Kasumi-1 (cell line): ENCODE measurements at regions not wholly inside any gene's neighbourhood (a gene's known extent, or its start where the extent isn't known, plus 50 kb on each side); places are given as distances from the start of the nearest gene placed in this dataset.

Experiments used
- DNase-seq, 2 experiments: peaks; one replicate each; lab custom pipeline; 2025; lab: John Stamatoyannopoulos, UW

DNA sequence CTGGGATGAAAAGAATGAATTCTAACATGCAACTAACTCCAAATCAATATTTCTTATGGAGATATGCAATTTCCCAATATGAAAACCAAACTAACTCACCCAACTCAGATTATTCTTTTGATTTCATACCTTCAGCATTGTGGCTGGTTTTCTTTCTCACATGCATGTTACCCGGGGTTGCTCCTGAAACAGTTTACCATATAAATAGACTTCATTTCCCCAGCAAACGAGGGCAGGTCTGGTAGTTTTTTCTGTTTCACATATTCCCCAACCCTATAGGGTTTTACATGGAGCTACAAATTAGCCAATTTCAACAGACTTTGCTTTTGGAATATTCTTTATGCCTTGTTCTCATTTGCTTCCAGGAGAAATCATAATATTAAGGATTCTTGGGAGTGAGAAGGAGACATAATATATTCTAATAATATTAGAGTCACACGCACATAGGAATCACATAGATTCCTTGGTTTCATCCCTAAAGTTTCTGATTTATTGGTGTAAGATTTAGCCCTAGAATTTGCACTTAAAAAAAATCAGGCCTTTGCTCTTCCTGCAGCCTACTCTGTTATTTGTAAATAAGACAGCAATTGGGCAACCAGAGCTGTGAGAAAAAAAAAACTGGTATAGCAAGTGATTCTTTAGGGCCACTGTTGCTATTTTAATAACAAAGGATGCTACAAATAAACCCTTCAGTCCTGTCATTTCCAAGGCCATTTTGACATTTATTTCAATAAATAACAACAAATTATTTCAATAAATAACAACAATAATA is 60.3 kb upstream of the FAM20A start:
- no peak for DNase-seq

DNA sequence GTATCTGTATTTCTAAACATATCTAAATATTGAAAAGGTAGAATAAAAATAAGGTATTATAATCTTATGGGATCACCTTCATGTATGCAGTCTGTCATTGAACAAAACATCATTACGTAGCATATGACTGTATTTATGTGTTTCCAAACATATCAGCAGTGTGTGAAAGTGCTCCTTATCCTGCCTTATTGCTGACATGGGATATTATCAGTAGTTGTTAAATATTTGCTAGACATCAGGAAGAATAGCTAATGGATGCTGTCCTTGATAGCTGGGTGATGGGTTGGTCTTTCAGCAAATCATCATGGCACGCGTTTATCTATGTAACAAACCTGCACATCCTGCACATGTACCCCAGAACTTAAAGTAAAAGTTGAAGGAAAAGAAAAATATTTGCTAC is 59.1 kb upstream of the FAM20A start:
- DNase-seq = no peak

DNA sequence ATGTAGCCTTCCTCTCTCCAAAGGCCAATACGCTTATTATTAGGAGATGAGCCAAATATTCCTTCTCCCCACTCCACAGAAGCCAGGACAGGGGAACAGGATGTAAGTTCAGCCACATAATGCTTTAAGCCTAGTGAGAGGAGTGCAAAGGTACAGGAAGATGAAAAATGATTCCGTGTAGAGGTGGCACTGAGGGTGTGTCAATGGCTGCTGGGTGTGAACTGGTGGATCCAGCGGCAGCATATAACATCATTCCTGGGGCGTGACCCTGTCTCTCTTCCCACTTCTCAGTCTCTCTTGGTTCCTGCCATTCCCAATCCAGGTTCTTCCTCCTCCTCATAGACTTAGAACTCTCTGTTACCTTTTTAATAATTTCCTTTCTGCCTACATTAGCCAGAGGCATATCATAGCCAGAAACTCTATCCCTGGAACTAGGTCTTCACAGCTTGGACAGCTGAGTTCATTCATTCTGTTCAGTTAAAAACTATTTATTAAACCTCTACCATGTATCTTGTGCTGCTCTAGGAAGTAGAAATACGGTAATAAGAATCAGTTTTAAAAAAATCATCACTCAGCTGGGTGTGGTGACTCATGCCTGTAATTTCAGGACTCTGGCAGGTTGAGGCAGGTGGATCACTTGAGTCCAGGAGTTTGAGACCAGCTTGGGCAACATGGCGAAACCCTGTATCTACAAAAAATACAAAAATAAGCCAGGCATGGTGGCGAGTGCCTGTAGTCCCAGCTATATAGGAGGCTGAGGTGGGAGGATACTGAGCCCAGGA is 58.0 kb upstream of the FAM20A start:
- no peak for DNase-seq

DNA sequence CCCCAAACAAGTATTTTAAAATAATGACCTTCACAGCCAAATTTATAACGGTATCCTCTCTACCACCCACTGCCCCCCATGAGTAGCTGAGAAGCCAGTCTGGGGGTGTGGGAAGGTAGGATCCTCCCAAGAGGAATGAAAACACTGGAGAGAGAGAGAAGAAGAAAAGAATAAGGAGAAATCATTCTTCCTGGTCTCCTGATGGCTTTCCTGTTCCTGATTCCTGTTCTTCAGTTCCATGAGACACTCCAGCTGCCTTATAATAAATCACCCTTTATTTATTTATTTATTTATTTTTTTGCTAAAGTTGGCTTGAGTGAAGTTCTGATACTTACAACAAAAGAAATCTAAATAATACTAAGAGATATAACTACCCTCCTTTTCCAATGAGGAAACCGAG is 56.4 kb upstream of the FAM20A start:
- no peak for DNase-seq

DNA sequence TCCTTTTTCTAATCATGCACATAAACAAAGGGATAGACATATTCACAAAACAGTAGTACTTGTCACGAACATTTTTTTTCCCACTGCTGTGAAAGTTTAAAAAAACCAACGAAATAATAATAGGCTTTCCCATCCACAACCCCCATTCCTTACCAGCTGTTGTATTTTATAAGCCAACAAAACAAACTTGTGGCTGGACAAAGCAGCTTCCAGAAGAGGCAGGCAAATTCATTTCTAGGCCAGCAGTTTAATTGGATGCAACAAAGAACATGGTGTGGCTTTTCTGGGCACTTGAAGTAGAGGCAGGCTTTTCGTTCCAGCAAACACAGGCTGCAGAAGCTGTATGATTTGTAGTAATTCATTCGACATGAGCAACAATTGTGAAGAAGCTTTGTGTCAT is 56.0 kb upstream of the FAM20A start:
- DNase-seq = no peak

DNA sequence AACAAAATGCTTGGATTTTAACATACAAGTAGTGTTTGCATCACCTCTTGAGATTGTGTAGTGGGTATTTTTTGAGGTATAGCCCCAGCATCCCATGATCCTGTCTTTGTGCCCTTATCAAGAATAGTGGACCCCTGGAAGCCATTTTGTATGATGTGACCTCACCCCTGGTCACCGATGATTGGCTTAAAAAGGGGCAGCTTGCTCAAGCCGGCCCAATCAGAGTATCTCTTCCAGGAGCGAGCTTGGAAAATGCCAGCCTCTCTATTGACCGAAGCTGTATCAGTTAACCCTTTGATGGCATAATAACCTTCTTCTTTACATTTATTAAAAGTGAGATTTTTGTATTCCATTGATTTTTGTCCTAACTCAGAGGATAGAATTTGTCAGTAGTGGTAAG is 55.5 kb upstream of the FAM20A start:
- no peak for DNase-seq
